GM19043 (cell line): ENCODE measurements at regions not wholly inside any gene's neighbourhood (a gene's known extent, or its start where the extent isn't known, plus 50 kb on each side); places are given as distances from the start of the nearest gene placed in this dataset.

ENCODE experiments used
- ATAC-seq: cut with Tn5 transposase; IDR thresholded peaks from one replicate; pipeline ENCODE4 v1.9.1; 2021; ENCODE audit warnings: low read depth; ENCODE audit not compliant: unreplicated experiment

DNA sequence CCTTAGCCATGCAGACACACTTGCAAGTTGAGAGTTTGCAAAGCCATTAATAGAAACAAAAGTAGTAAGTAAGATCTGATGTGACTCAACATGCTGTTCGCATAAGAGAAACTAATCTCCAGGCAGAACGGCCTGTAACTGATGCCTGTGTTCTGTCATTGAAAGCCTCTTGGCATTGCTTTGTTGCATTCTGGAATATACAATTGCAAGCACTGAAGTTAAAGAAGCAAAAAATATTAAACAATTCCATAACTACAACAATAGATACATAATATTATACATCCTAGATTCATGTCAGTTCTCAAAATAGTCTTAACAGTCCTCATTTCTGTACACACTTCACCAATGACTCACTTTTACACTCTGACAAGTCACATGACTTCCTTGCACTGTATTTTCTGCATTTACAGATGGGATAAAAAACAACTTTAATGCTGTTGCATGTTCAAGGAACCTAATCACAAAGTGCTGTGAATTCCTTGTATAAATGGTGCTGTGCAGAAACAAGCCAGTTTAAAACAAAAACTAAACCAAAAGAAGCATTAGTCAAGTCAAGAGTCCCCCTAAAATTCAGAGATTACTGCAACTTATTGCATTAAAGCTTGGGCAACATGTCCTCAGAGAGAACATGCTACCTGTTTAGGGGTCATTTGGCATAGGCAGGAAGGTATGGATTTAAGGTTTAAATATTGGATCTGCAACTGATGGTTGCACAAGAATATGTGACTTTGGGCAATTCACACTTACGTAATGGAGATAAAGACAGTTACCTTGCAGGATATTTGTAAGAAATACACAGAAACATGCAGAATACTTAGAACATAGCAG is 79.5 kb upstream of the SERP2 start:
- ATAC-seq, result no peak

DNA sequence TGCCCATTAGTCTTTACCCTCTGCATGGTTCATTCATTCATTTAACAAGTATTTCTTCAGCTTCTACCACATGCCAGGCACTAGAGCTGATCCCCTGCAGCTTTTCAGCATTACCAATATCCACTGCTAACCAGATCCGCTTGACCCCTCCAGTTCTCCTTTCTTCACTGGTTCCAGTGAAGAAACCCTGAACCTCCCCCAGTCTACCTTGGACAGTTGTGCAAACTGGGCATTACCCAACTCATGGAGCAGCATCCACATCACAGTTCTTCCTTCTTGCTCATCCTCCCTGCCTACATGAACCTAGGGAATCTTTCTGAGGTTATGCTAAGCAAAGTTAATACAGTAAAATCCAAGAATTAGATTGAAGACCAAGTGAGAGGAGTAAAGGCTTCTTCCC is 78.7 kb upstream of the SERP2 start:
- ATAC-seq, result no peak

DNA sequence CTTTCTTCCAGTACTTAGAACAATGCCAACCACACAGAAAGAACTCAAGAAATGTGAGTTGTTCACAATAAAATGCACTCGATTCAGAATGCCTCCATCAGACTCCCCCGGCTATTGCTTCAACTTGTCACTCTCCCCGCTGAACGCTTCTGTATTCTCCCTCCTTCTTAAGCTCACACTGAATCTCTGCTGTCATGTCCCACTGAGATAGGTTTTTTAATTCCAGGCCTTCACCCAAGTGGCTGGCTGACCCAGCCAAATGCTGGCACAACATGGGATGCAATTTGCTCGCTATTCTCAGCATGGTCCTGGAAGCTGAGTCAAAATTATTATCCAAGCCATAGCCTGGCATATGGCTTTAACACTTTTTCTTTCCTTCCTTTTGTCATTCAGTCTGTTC is 76.8 kb upstream of the SERP2 start:
- ATAC-seq, result no peak

DNA sequence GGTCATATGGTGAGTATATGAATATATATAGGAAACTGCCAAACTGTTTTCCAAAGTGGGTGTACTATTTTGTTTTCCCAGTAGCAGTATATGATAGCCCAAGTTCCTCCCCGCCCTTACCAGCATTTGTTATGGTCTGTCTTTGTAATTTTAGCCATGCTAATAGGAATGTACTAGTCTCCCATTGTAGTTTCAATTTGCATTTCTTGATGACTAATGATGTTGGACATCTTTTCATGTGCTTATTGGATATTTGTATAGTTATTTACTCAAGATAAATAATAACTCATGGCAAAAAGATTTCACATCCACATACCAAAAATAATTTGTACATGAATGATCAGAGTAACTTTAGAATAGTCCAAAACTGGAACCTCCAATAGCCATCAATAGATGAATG is 75.3 kb upstream of the SERP2 start:
- ATAC-seq, result no peak

DNA sequence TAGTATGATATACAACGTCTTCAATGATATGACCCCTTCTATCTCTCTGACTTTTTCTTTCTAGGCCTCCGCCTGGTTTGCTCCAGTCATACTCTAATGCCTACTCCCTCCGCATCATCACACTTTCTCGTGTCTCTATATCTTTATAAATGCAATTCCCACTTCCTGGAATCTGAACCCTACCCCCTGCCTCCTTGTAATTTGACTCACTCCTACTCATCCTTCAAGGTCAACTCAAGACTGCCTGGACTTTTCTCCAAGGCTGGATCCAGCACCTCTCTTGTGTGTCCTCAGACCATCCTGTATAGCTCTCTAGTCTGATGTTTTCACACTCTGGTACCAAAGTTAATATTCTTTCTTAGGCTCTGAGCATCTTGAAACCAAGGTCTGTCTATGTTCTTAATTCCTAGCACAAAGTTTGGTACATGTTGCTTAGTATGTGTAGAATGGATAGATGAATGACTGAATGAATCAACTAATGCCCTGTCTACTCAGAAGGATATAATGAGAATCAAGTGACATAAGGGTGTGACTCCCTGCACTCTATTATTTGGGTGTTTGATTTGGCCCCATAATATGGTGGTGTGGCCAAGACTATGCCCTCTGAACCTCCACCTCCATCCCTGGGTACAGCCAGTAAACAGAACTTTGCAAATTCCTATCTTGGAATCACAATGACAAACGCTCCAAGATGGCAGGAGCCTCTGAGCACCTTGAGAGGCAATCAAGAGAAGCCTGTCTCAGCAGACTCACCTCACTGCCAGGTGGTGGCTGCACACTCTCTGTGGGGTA is 74.3 kb upstream of the SERP2 start:
- ATAC-seq, result no peak

DNA sequence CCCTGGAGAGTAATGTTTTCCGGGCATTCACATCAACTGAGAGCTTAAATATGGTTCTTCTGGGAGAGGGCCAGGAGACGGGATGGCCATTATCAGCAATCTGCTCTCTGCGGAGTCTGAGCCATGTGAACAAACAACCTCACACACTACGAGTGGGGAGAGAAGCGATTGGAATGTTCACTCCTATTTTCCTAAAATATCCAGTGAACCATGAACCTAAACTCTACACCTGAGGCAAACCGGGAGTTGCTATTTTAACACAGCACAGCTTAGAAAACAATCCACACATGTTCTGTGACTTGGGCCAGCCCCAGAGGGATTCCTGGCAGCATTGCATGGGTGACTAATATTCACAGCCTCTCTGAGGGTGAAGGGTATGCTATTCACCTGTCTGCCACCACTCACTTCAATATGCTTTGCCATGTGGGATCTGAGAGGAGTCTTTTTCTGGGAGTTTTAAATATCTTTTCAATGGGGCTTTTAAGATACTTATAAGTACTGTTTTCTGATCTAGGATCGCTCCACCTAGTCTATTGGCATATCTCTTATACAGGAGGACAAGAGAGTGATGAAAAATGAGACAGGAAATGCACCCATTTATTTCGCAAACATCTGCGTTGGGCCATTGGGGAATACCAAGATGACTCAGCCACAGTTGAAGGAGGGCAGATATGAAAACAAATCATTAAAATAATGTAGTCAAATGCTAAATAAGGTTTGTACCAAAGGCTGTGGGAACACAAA is 72.6 kb upstream of the SERP2 start:
- no peak for ATAC-seq

DNA sequence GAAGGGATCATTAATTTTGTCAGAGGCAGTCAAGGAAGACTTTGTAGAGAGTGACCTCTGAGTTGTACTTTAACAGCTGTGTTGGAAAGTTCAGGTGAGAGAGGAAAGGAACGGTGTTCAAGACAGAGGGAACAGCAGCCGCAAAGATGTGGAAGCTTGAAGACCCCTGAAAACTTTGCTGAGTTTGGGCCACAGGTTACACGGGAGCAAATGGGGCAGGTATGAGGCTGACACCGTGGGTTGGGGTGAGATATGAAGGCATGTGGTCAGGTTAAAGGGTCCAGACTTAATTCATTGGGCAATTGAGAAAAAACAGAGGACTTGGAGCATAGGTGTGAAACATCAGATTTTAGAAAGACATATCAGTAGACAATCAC is 72.0 kb upstream of the SERP2 start:
- no peak for ATAC-seq

DNA sequence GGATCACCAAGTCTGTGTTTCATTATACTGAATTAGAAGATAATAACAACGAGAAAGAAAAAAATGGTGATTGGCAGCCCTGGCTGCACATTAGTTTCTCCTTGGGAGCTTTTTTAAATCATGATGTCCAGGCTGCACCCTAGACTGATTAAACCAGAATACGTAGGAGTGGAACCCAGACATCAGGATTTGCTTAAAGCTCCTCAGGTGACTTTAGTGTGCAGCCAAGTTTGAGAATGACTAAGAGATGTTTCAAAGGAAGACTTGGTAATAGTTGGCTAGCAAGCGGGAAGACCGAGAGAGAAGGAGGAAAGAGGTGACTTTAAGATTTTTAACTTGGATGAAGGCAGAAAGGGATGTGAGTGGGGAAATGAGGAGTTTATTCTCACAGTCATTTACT is 71.4 kb upstream of the SERP2 start:
- no peak for ATAC-seq

DNA sequence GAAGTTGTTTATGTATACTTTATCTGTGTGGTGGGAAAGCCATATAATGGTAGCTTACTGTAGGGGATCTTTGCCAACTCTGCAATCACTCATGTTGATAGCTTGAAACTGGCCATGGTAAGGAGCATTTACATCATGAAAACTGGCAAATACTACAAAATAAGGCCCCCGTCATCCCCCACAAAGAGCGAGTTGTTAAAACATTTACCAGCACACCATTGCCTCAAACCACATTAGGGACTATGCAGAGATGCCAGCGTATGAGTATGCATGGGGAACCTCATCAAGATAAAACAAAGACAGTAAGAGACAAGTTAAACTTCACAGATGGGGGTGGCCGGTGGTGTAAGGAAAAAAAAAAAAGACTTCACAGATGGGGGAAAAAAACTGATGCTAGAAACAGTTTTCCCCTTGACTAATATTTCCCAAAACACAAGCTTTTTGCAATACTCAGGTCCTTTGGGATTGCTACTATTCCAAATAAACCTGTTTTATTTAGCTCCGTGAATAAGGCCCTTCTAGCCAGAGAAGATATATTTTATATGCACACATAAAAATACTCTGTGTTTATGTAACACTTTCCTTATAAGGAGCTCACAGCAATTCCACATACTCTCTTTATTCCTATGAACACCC is 70.6 kb upstream of the SERP2 start:
- no peak for ATAC-seq

DNA sequence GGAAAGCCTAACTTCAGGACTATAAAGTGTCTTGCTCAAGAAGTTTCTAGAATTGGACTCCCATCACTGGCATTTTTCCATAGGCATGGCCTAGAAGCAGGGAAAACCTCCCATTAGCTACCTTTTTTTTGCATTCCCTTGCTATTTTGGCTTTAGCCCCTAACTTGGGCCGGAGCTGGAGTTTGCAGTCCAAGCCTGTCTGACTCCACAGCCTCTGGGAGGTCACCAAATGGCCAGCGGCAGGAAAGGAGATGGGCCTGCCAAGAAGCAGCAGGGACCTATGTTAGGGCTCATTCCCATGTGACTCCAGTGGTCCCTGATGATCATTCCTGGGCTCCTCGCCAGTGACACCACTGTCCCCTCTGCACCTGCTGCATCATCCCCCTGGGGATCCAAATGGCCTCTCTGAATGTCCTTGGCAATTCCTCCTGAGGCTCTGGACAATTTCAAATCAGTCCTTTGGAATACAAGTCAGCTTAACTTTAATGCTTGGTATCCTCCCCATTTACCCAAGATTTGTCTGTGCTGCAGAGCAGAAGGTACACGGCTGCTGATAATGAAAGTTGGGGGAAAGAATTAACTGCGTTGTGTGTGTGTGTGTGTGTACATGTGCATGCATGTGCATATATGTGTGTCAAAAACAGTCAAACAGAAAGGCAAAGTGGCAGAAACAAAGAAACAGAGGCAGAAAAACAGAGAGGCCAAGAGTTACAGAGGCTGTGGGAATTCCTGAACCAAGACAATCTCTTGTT is 69.8 kb upstream of the SERP2 start:
- ATAC-seq, result no peak

DNA sequence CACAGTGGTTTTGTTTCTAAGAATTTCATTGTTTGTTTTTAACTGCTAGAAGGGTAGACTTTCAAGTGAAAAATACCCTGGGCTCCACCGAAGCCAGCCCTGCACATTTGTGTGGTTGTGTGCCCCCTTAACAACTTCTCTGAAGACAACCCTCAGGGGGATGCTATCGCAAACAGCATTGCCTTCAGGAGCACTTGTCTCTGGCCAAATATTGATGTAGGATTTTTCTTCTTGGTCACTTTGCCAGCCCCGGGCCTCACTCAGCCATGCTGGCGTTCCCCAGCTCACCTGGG is 69.2 kb upstream of the SERP2 start:
- no peak for ATAC-seq

DNA sequence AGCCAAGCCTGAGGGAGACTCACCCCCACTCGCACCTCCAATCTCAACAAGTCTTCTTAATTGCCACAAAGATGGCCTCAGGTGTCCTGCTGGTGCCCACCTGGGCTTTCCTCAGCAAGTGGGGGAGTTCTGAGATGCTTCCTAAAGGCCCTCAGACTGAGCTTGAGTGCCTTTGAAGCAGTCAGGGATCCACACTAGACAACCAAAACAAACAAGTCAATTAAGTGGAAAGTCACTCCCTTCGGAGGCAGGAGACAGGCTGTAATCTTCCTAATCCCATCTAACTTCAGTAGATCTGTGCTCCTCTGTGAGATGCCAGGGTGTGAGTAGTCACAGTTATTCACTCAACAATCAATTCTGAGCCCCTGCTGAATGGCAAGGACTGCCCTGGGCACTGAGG is 68.3 kb upstream of the SERP2 start:
- ATAC-seq, result no peak

DNA sequence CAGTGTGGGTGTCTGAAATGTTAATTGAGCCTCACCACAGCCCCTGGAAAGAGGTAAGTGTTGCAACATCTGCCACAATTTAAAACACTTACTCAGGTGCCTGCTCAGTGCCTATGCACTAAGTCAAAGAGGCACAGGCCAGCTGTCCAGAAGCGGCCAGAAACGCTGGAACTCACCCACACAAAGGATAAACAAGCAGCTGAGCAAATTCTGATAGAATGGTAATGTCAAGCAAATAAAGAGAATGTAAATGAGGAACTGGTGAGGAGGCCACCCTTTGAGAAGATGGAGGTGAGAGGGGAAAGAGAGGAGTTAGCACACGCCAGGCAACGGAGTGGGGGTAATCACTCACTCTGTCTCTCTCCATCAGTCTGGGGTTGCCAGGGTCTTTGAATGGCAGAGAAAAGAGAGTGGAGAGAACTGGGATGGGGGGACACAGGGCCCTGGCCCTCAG is 67.7 kb upstream of the SERP2 start:
- no peak for ATAC-seq

DNA sequence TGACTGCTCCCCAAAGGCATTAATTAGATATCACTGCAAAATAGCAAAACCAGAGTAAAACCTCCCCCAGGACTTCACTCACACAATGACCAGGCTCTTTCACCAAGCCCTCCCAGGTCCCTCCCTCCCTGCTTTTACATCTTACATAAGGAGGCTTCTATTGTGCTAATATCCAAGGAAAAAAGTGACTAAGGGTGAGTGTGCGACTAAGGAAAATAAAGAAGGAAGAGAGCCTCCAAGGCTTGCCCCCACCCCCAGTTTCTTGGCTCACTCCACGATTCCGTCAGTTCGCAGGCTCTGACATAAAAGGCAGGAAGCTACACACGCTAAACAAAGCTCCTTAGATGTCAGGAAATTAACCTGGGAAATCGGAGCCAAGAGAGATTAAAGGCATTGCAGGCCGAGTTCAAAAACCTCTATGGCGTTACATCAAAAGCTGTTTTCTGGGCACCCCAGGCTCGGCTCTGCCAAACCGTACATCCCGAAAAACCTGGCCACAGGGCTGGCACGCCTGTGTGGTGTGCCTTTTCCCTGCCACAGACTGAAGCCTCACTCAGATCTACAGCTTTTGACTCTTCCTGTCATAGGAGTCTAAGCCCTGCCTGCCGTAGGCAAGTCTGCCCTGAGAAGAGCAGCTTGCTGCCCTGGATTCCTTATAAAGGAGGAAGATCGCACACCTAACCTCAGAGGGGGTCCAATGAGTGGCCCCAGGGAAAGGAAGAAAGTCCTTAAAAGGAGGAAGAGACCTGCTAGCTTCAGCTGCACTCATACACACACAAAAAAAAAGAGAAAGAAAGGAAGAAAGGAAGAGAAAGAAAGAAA is 67.0 kb upstream of the SERP2 start:
- ATAC-seq, result no peak

DNA sequence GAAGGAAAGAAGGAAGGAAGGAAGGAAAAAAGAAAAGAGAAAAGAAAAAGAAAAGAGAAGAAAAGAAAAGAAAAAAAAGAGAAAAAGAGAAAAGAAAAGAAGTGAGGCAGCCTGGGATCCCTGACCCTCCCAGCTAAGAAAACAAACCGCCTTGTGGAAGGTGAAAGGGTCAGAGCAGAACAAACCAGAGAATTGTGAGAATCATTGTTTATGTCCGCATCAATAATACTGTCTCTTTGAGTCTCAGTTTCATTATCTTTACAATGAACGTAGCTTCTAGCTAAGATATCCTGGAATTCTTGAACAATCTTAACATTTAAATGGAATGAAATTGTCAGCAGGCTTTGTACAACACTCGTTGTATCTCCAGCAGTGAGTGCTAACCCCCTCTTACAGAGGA is 66.4 kb upstream of the SERP2 start:
- ATAC-seq, result no peak

DNA sequence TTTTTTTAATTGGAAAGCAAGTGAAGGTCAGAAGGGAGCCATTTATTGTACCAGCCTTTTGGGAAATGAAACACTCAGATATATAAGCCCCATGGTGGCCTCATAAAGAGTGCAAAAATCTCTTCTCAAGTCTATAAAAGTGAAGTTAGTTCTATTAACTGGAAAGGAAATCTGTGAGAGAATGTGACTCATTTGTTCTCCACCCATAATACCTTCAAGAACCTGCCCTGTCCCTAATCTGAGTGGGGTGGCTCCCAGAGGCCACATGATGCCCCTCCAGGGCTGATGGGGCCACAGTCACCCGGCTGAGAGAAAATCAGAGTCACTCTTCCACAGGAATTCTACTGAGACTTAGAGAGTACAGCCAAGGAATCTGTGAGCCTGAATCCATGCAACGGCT is 65.8 kb upstream of the SERP2 start:
- ATAC-seq, result no peak

DNA sequence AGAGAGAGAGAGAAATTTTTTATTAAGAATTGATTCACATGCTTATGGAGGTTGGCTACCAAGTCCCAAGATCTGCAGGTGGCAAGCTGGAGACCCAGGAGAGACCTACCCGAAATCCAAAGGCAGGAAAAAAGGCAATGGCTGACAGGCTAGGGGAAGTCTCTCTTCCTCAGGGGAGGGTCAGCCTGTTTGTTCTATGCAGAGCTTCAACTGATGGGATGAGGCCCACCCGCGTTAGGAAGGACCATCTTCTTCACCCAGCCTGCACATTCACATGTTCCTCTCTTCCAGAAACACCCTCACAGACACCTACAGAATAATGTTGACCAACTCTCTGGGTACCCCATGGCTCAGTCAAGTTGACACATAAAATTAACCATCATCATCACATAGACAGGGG is 65.3 kb upstream of the SERP2 start:
- no peak for ATAC-seq

DNA sequence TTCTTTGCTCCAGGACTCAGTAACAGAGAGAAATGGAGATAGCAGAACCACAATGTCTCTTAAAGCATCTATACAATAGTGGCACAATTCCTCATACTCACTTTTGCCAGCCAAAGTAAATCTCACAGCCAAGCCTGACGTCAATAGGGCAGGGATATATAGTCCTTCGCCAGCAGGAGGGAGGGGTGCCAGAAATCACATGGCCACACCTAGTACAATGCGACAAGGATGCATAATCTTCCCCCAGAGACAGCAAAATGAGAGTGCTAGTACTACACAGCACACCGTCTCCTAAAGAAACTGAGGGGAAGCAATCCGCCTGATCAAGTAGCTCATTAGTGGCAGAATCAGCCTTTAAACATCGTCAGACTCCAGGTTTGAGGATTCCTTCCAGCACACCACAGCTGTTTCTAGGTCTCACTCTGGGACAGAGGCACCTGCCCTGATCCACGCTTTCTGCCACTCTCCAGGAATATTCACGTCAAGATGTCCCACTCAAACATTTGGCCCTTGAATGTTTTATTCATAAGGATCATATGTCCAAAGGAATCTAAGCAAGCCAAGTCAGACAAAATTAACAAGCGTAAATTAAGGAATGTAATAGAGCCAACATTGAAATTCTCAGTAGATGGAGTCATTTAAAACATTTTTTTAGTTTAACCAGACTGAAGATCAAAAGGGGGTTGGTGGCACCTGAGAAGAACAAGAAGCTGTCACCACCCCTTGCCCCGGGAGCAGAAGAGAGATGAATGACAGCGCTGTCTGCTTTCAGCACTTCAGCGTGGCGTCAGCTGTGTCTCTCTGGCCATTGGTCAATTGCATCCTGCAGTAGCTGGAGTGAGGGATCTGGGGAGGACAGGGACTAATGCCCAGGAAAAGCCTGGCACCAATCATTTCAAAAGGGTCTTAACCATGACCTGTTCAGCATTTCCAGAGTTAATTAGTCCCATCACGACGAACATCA is 63.5 kb upstream of the SERP2 start:
- ATAC-seq, result no peak
